ENCODE measurements at regions not wholly inside any gene's neighbourhood (a gene's known extent, or its start where the extent isn't known, plus 50 kb on each side); places are given as distances from the start of the nearest gene placed in this dataset.

GRCh38 chr16:35352431-35352830 is 1893.0 kb downstream of the TP53TG3F start:
- H3K27ac ChIP-seq (ENCODE audit: insufficient read depth, low read depth, low read length, poor library complexity, severe bottlenecking), result no peak overlapping the region
- H3K4me3 ChIP-seq (ENCODE audit: insufficient read depth, low read depth, low read length), result no peak overlapping the region
- no peaks in the 10 kb centered on the region for H3K27me3 ChIP-seq (ENCODE audit: control insufficient read depth, insufficient read depth, low read length, poor library complexity, severe bottlenecking)
- no peaks in the 10 kb centered on the region for H3K4me1 ChIP-seq (ENCODE audit: control insufficient read depth, insufficient read depth, low read length)
- no peaks in the 10 kb centered on the region for H3K36me3 ChIP-seq (ENCODE audit: control insufficient read depth, insufficient read depth, low read length)
- 86 to 87% methylated on average over 29 of the region's 29 CpGs for WGBS, 2 experiments
- peaks cover 8% of the 10 kb centered on the region for H3K9me3 ChIP-seq (ENCODE audit: control insufficient read depth, low read length)

GRCh38 chr16:35363510-35363909 is 1904.1 kb downstream of the TP53TG3F start:
- Histone ChIP-seq H3K4me3 (ENCODE audit: insufficient read depth, low read depth, low read length) (no peak overlapping the region), H3K27me3 (ENCODE audit: control insufficient read depth, insufficient read depth, low read length, poor library complexity, severe bottlenecking) (no peaks in the 10 kb centered on the region), H3K4me1 (ENCODE audit: control insufficient read depth, insufficient read depth, low read length) (no peaks in the 10 kb centered on the region), H3K27ac (ENCODE audit: insufficient read depth, low read depth, low read length, poor library complexity, severe bottlenecking) (no peak overlapping the region), H3K9me3 (ENCODE audit: control insufficient read depth, low read length) (peaks cover 22% of the 10 kb centered on the region), H3K36me3 (ENCODE audit: control insufficient read depth, insufficient read depth, low read length) (no peaks in the 10 kb centered on the region)
- WGBS, 2 experiments, result 64 to 66% methylated on average over 3 of the region's 3 CpGs

- H3K9me3 ChIP-seq (ENCODE audit: control insufficient read depth, low read length), result peaks cover 22% of the 10 kb centered on the region
- no peaks in the 10 kb centered on the region for H3K4me1 ChIP-seq (ENCODE audit: control insufficient read depth, insufficient read depth, low read length)
- no peak overlapping the region for H3K4me3 ChIP-seq (ENCODE audit: insufficient read depth, low read depth, low read length)
- H3K27me3 ChIP-seq (ENCODE audit: control insufficient read depth, insufficient read depth, low read length, poor library complexity, severe bottlenecking), result no peaks in the 10 kb centered on the region
- no peak overlapping the region for H3K27ac ChIP-seq (ENCODE audit: insufficient read depth, low read depth, low read length, poor library complexity, severe bottlenecking)
- no peaks in the 10 kb centered on the region for H3K36me3 ChIP-seq (ENCODE audit: control insufficient read depth, insufficient read depth, low read length)
These were observed 1904.9 kb downstream of the TP53TG3F start for GRCh38 chr16:35364263-35364662.

- H3K27ac ChIP-seq (ENCODE audit: insufficient read depth, low read depth, low read length, poor library complexity, severe bottlenecking), result no peak overlapping the region
- H3K27me3 ChIP-seq (ENCODE audit: control insufficient read depth, insufficient read depth, low read length, poor library complexity, severe bottlenecking), result no peaks in the 10 kb centered on the region
- 72 to 77% methylated on average over 2 of the region's 2 CpGs for WGBS, 2 experiments
- H3K9me3 ChIP-seq (ENCODE audit: control insufficient read depth, low read length), result peaks cover 26% of the 10 kb centered on the region
- no peaks in the 10 kb centered on the region for H3K4me1 ChIP-seq (ENCODE audit: control insufficient read depth, insufficient read depth, low read length)
- H3K4me3 ChIP-seq (ENCODE audit: insufficient read depth, low read depth, low read length), result no peak overlapping the region
- H3K36me3 ChIP-seq (ENCODE audit: control insufficient read depth, insufficient read depth, low read length), result no peaks in the 10 kb centered on the region
These were observed 1906.3 kb downstream of the TP53TG3F start for GRCh38 chr16:35365675-35366074.

- H3K4me3 ChIP-seq (ENCODE audit: insufficient read depth, low read depth, low read length), result no peak overlapping the region
- H3K27ac ChIP-seq (ENCODE audit: insufficient read depth, low read depth, low read length, poor library complexity, severe bottlenecking), result no peak overlapping the region
- WGBS, 2 experiments, result 75 to 92% methylated on average over 1 of the region's 1 CpG
- no peaks in the 10 kb centered on the region for H3K4me1 ChIP-seq (ENCODE audit: control insufficient read depth, insufficient read depth, low read length)
- no peaks in the 10 kb centered on the region for H3K27me3 ChIP-seq (ENCODE audit: control insufficient read depth, insufficient read depth, low read length, poor library complexity, severe bottlenecking)
- no peaks in the 10 kb centered on the region for H3K36me3 ChIP-seq (ENCODE audit: control insufficient read depth, insufficient read depth, low read length)
- H3K9me3 ChIP-seq (ENCODE audit: control insufficient read depth, low read length), result peaks cover 29% of the 10 kb centered on the region
These were observed 1911.2 kb downstream of the TP53TG3F start for GRCh38 chr16:35370617-35371016.

GRCh38 chr16:35377142-35377541 is 1917.7 kb downstream of the TP53TG3F start:
- H3K4me1 ChIP-seq (ENCODE audit: control insufficient read depth, insufficient read depth, low read length), result no peaks in the 10 kb centered on the region
- 13% methylated on average over 1 of the region's 2 CpGs; no CpG with 5 or more reads in 1 of the 2 experiments for WGBS, 2 experiments
- H3K27me3 ChIP-seq (ENCODE audit: control insufficient read depth, insufficient read depth, low read length, poor library complexity, severe bottlenecking), result no peaks in the 10 kb centered on the region
- peaks cover 35% of the 10 kb centered on the region for H3K9me3 ChIP-seq (ENCODE audit: control insufficient read depth, low read length)
- H3K36me3 ChIP-seq (ENCODE audit: control insufficient read depth, insufficient read depth, low read length), result no peaks in the 10 kb centered on the region
- no peak overlapping the region for H3K27ac ChIP-seq (ENCODE audit: insufficient read depth, low read depth, low read length, poor library complexity, severe bottlenecking)
- H3K4me3 ChIP-seq (ENCODE audit: insufficient read depth, low read depth, low read length), result no peak overlapping the region

GRCh38 chr16:35386619-35387018 is 1927.2 kb downstream of the TP53TG3F start:
- no peak overlapping the region for H3K27ac ChIP-seq (ENCODE audit: insufficient read depth, low read depth, low read length, poor library complexity, severe bottlenecking)
- H3K36me3 ChIP-seq (ENCODE audit: control insufficient read depth, insufficient read depth, low read length), result no peaks in the 10 kb centered on the region
- no peaks in the 10 kb centered on the region for H3K27me3 ChIP-seq (ENCODE audit: control insufficient read depth, insufficient read depth, low read length, poor library complexity, severe bottlenecking)
- WGBS, 2 experiments, result 57% methylated on average over 1 of the region's 2 CpGs; no CpG with 5 or more reads in 1 of the 2 experiments
- H3K4me1 ChIP-seq (ENCODE audit: control insufficient read depth, insufficient read depth, low read length), result no peaks in the 10 kb centered on the region
- peaks cover 23% of the 10 kb centered on the region for H3K9me3 ChIP-seq (ENCODE audit: control insufficient read depth, low read length)
- no peak overlapping the region for H3K4me3 ChIP-seq (ENCODE audit: insufficient read depth, low read depth, low read length)

- WGBS, 2 experiments, result 65 to 69% methylated on average over 9 of the region's 10 CpGs
- peaks cover 25% of the 10 kb centered on the region for H3K9me3 ChIP-seq (ENCODE audit: control insufficient read depth, low read length)
- no peaks in the 10 kb centered on the region for H3K27me3 ChIP-seq (ENCODE audit: control insufficient read depth, insufficient read depth, low read length, poor library complexity, severe bottlenecking)
- no peak overlapping the region for H3K4me3 ChIP-seq (ENCODE audit: insufficient read depth, low read depth, low read length)
- H3K4me1 ChIP-seq (ENCODE audit: control insufficient read depth, insufficient read depth, low read length), result no peaks in the 10 kb centered on the region
- H3K36me3 ChIP-seq (ENCODE audit: control insufficient read depth, insufficient read depth, low read length), result no peaks in the 10 kb centered on the region
- H3K27ac ChIP-seq (ENCODE audit: insufficient read depth, low read depth, low read length, poor library complexity, severe bottlenecking), result no peak overlapping the region
These were observed 1931.9 kb downstream of the TP53TG3F start for GRCh38 chr16:35391328-35391727.

GRCh38 chr16:35398180-35398579 is 1938.8 kb downstream of the TP53TG3F start:
- H3K36me3 ChIP-seq (ENCODE audit: control insufficient read depth, insufficient read depth, low read length), result no peaks in the 10 kb centered on the region
- H3K27me3 ChIP-seq (ENCODE audit: control insufficient read depth, insufficient read depth, low read length, poor library complexity, severe bottlenecking), result no peaks in the 10 kb centered on the region
- WGBS, 2 experiments, result 91 to 100% methylated on average over 2 of the region's 2 CpGs
- peaks cover 16% of the 10 kb centered on the region for H3K9me3 ChIP-seq (ENCODE audit: control insufficient read depth, low read length)
- no peak overlapping the region for H3K27ac ChIP-seq (ENCODE audit: insufficient read depth, low read depth, low read length, poor library complexity, severe bottlenecking)
- no peak overlapping the region for H3K4me3 ChIP-seq (ENCODE audit: insufficient read depth, low read depth, low read length)
- H3K4me1 ChIP-seq (ENCODE audit: control insufficient read depth, insufficient read depth, low read length), result no peaks in the 10 kb centered on the region

- Histone ChIP-seq H3K4me1 (ENCODE audit: control insufficient read depth, insufficient read depth, low read length) (no peaks in the 10 kb centered on the region), H3K4me3 (ENCODE audit: insufficient read depth, low read depth, low read length) (no peak overlapping the region), H3K27me3 (ENCODE audit: control insufficient read depth, insufficient read depth, low read length, poor library complexity, severe bottlenecking) (no peaks in the 10 kb centered on the region), H3K36me3 (ENCODE audit: control insufficient read depth, insufficient read depth, low read length) (no peaks in the 10 kb centered on the region), H3K9me3 (ENCODE audit: control insufficient read depth, low read length) (peaks cover 16% of the 10 kb centered on the region), H3K27ac (ENCODE audit: insufficient read depth, low read depth, low read length, poor library complexity, severe bottlenecking) (no peak overlapping the region)
- 66 to 95% methylated on average over 1 to 2 of the region's 2 CpGs for WGBS, 2 experiments
These were observed 1939.7 kb downstream of the TP53TG3F start for GRCh38 chr16:35399133-35399532.

GRCh38 chr16:35404273-35404672 is 1944.9 kb downstream of the TP53TG3F start:
- peaks cover 16% of the 10 kb centered on the region for H3K9me3 ChIP-seq (ENCODE audit: control insufficient read depth, low read length)
- no peaks in the 10 kb centered on the region for H3K27me3 ChIP-seq (ENCODE audit: control insufficient read depth, insufficient read depth, low read length, poor library complexity, severe bottlenecking)
- H3K4me1 ChIP-seq (ENCODE audit: control insufficient read depth, insufficient read depth, low read length), result no peaks in the 10 kb centered on the region
- WGBS, 2 experiments, result 60% methylated on average over 1 of the region's 2 CpGs; no CpG with 5 or more reads in 1 of the 2 experiments
- no peak overlapping the region for H3K4me3 ChIP-seq (ENCODE audit: insufficient read depth, low read depth, low read length)
- H3K36me3 ChIP-seq (ENCODE audit: control insufficient read depth, insufficient read depth, low read length), result no peaks in the 10 kb centered on the region
- H3K27ac ChIP-seq (ENCODE audit: insufficient read depth, low read depth, low read length, poor library complexity, severe bottlenecking), result no peak overlapping the region

Data from ectodermal cell (in vitro differentiated cells).